ENCODE measurements at regions not wholly inside any gene's neighbourhood (a gene's known extent, or its start where the extent isn't known, plus 50 kb on each side); places are given as distances from the start of the nearest gene placed in this dataset.

DNA sequence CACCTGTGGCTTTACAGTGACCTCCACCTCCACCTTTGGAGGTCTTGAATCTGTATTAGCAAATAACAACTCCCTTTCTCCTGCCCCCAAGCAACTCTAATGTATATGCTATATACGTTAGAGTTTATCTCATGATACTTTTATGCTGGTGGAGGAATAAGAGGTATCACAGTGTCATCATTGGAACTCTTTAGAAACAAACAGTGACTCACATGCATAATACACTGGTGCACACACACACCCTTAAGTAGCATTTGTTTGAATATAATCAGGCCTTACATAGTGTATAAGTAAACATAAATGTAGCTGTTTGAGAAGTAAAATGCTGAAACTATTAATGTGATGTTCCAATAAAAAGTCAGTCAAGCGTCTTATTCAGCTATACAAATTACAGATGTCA is 280.2 kb upstream of the C2CD4B start:
- TF ChIP-seq, protein P1, sequence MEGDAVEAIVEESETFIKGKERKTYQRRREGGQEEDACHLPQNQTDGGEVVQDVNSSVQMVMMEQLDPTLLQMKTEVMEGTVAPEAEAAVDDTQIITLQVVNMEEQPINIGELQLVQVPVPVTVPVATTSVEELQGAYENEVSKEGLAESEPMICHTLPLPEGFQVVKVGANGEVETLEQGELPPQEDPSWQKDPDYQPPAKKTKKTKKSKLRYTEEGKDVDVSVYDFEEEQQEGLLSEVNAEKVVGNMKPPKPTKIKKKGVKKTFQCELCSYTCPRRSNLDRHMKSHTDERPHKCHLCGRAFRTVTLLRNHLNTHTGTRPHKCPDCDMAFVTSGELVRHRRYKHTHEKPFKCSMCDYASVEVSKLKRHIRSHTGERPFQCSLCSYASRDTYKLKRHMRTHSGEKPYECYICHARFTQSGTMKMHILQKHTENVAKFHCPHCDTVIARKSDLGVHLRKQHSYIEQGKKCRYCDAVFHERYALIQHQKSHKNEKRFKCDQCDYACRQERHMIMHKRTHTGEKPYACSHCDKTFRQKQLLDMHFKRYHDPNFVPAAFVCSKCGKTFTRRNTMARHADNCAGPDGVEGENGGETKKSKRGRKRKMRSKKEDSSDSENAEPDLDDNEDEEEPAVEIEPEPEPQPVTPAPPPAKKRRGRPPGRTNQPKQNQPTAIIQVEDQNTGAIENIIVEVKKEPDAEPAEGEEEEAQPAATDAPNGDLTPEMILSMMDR (conservative IDR thresholded peaks at IDR 0.05; ENCODE audit: low read length), result no peak
- TF ChIP-seq EZH2phosphoT487 (IDR thresholded peaks at IDR 0.05; ENCODE audit: borderline replicate concordance, low read depth, low read length), result no peak
